GM23248 (cell line): ENCODE measurements at regions not wholly inside any gene's neighbourhood (a gene's known extent, or its start where the extent isn't known, plus 50 kb on each side); places are given as distances from the start of the nearest gene placed in this dataset.

Experiments
- DNase-seq: peaks from one replicate; pipeline ENCODE4 v3.0.0-alpha.2; 2015
- H2AFZ ChIP-seq: fragments of 200-600 bp; sonication (generic); 2 replicates; pipeline ENCODE4 v1.6.1; 2016; ENCODE audit warnings: antibody characterized with exemption
- H3F3A ChIP-seq: fragments of 200-600 bp; sonication (generic); 2 replicates; pipeline ENCODE4 v1.6.1; 2016; ENCODE audit warnings: mild to moderate bottlenecking, antibody characterized with exemption, mixed run types; ENCODE audit not compliant: insufficient read depth
- H3K27ac ChIP-seq: fragments of 200-600 bp; sonication (generic); 2 replicates; pipeline ENCODE4 v1.5.1; 2016; ENCODE audit warnings: mild to moderate bottlenecking
- H3K27me3 ChIP-seq: fragments of 200-600 bp; sonication (generic); replicated peaks from 2 replicates; pipeline ENCODE4 v1.6.1; 2016; ENCODE audit warnings: mild to moderate bottlenecking; ENCODE audit not compliant: insufficient read depth
- H3K36me3 ChIP-seq: fragments of 200-600 bp; sonication (generic); 2 replicates; pipeline ENCODE4 v1.6.1; 2016; ENCODE audit warnings: low read depth, mild to moderate bottlenecking
- H3K4me1 ChIP-seq: fragments of 200-600 bp; sonication (generic); 2 replicates; pipeline ENCODE4 v1.6.1; 2016; ENCODE audit warnings: mild to moderate bottlenecking; ENCODE audit not compliant: insufficient read depth
- H3K4me2 ChIP-seq: fragments of 200-600 bp; sonication (generic); one replicate; pipeline ENCODE4 v1.6.1; 2016; ENCODE audit warnings: mild to moderate bottlenecking; ENCODE audit not compliant: unreplicated experiment
- H3K4me3 ChIP-seq: fragments of 200-600 bp; sonication (generic); 2 replicates; pipeline ENCODE4 v1.5.1; 2016; ENCODE audit warnings: mild to moderate bottlenecking
- H3K79me2 ChIP-seq: fragments of 200-600 bp; sonication (generic); 2 replicates; pipeline ENCODE4 v1.6.1; 2016; ENCODE audit warnings: mild to moderate bottlenecking; ENCODE audit not compliant: insufficient read depth
- H3K9ac ChIP-seq: fragments of 200-600 bp; sonication (generic); 2 replicates; pipeline ENCODE4 v1.6.1; 2016; ENCODE audit warnings: mild to moderate bottlenecking
- H3K9me2 ChIP-seq: fragments of 200-600 bp; sonication (generic); 2 replicates; pipeline ENCODE4 v1.6.1; 2016; ENCODE audit warnings: mixed run types, mild to moderate bottlenecking, moderate library complexity; ENCODE audit not compliant: insufficient read depth
- H3K9me3 ChIP-seq: fragments of 200-600 bp; sonication (generic); one replicate; pipeline ENCODE4 v1.6.1; 2017; ENCODE audit warnings: low read depth
- H4K20me1 ChIP-seq: fragments of 200-600 bp; sonication (generic); 2 replicates; pipeline ENCODE4 v1.6.0; 2016; ENCODE audit not compliant: insufficient read depth
- EZH2 ChIP-seq: fragments of 200-600 bp; sonication (generic); IDR thresholded peaks from 2 replicates; pipeline ENCODE4 v1.6.1; 2018; ENCODE audit warnings: antibody characterized with exemption, mild to moderate bottlenecking; ENCODE audit not compliant: insufficient read depth, poor library complexity, severe bottlenecking
- EZH2phosphoT487 ChIP-seq: fragments of 200-600 bp; sonication (generic); IDR thresholded peaks from 2 replicates; pipeline ENCODE4 v1.6.1; 2018; ENCODE audit warnings: antibody characterized with exemption, moderate library complexity, mild to moderate bottlenecking, low read depth; ENCODE audit not compliant: insufficient read depth
- WGBS, 2 experiments: methylation state at CpG; one replicate each; pipeline ENCODE4 v1.1.6; 2015 to 2017; ENCODE audit warnings: low lambda C conversion rate in 2 of 2, low coverage in 1 of 2; ENCODE audit errors: missing lambda C conversion rate in 2 of 2; 5-methylcytosine and 5-hydroxymethylcytosine counted together
- in situ Hi-C: fragments of 300-500 bp; cut with MboI; formaldehyde crosslinking; loops from 2 replicates; pipeline ENCODE4 v1.15.0; 2020

DNA sequence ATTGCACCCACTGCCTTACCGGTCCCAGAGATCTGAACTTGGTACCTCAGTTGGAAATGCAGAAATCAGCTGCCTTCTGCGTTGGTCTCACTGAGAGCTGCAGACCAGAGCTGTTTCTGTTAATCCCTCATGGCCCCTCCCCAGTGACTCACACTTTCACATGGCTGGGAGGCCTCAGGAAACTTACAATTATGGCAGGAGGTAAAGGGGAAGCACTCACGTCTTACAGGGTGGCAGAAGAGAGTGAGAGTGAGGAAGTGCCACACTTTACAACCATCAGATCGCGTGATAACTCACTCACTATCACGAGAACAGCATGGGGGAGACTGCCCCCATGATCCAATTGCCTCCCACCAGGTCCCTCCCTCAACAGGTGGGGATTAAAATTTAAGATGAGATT is 648.5 kb downstream of the MTRR start:
- Histone ChIP-seq H3F3A (no peaks in the 10 kb centered on the region), H3K9me2 (no peaks in the 10 kb centered on the region), H3K27ac (no peak overlapping the region), H4K20me1 (no peaks in the 10 kb centered on the region), H3K4me1 (no peaks in the 10 kb centered on the region), H3K4me3 (no peak overlapping the region), H3K4me2 (no peak overlapping the region), H3K79me2 (no peaks in the 10 kb centered on the region), H3K9ac (no peak overlapping the region), H3K36me3 (no peaks in the 10 kb centered on the region), H3K27me3 (no peaks in the 10 kb centered on the region), H3K9me3 (no peaks in the 10 kb centered on the region), H2AFZ (no peak overlapping the region)
- WGBS, 2 experiments = 46% methylated on average over 6 of the region's 6 CpGs
- in situ Hi-C loops = no loop called here
- no peak for TF ChIP-seq EZH2
- DNase-seq = peak; percentile 5

DNA sequence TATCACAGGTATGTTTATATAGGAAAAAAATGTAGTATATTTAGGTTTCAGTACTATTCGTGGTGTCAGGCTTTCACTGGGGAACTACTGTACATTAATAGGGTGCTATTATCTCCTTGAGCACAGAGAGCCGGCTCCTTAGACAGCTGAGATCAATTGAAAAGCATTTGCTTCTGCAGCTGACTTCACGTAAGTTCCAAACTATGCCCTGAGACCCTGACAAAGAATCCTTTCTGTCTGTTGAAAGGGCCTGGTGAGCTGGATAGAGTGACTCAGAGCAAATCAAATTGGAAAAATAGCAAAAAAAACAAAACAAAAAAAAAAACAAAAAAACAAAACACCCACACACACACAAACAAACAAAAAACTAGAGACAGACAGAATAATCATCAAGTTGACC is 652.0 kb downstream of the MTRR start:
- H3K79me2 ChIP-seq = no peaks in the 10 kb centered on the region

DNA sequence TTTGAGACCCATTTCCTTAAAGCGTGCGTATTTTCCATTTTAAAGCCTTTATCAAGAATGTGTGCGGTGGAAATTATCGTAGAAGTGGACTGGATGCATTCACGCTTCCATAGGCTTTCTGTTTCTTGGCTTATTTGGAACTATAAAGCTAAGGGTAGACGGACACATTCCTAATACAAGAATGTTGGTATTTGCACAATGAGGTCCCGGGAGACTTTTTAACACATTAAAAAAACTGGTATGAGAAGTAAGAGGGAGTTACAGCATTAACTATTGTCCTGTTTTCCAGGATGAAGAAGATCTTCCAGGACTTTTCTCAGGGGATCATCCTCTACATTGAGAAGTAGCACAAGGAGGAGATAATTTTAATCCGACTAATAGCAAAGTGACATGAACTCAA is 653.0 kb downstream of the MTRR start:
- Histone ChIP-seq H3K9ac (no peak overlapping the region), H3K27me3 (no peaks in the 10 kb centered on the region), H3K9me2 (no peaks in the 10 kb centered on the region), H4K20me1 (no peaks in the 10 kb centered on the region), H3K4me1 (no peaks in the 10 kb centered on the region), H2AFZ (no peak overlapping the region), H3K79me2 (no peaks in the 10 kb centered on the region), H3K36me3 (no peaks in the 10 kb centered on the region), H3K4me2 (no peak overlapping the region), H3K9me3 (no peaks in the 10 kb centered on the region), H3K4me3 (no peak overlapping the region), H3F3A (no peaks in the 10 kb centered on the region), H3K27ac (no peak overlapping the region)
- no peak for DNase-seq
- in situ Hi-C loops = no loop called here
- TF ChIP-seq EZH2phosphoT487 (no peak), EZH2 (no peak)
- WGBS, 2 experiments = 69 to 75% methylated on average over 8 of the region's 8 CpGs

More for the DNA sequence above, 652.0 kb downstream of the MTRR start:
- TF ChIP-seq EZH2 (no peak), EZH2phosphoT487 (no peak)
- Histone ChIP-seq H3K4me3 (no peak overlapping the region), H3K36me3 (no peaks in the 10 kb centered on the region), H2AFZ (no peak overlapping the region), H4K20me1 (no peaks in the 10 kb centered on the region), H3K4me1 (no peaks in the 10 kb centered on the region), H3K9me2 (no peaks in the 10 kb centered on the region), H3K9ac (no peak overlapping the region), H3K27me3 (no peaks in the 10 kb centered on the region), H3F3A (no peaks in the 10 kb centered on the region), H3K27ac (no peak overlapping the region), H3K4me2 (no peak overlapping the region), H3K9me3 (no peaks in the 10 kb centered on the region)
- no peak for DNase-seq
- 40 to 49% methylated on average over 3 of the region's 3 CpGs for WGBS, 2 experiments
- in situ Hi-C loops = no loop called here

DNA sequence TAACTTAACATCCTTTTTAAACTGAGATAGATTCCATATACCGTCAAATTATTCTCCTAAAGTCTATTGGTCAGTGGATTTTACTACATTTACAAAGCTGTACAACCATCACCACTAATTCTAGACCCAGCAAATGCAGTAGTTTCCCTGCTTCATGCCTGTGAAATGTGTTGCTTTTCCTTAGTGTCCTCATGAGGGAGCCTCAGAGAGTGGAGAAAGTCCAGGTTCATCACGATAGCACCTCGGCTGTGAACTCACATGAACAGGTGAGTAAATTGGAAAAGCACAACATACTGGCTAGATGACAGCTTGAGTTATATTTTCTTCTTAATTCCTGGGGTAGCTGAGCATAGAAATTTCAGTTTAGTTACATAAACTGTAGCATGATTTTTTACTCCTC is 653.7 kb downstream of the MTRR start:
- H3K9me2 ChIP-seq = no peaks in the 10 kb centered on the region
- H3K4me3 ChIP-seq = no peak overlapping the region
- no peaks in the 10 kb centered on the region for H3K36me3 ChIP-seq
- no peak for TF ChIP-seq EZH2
- TF ChIP-seq EZH2phosphoT487 = no peak
- no peaks in the 10 kb centered on the region for H3K4me1 ChIP-seq
- DNase-seq = no peak
- no peaks in the 10 kb centered on the region for H3F3A ChIP-seq
- H3K79me2 ChIP-seq = no peaks in the 10 kb centered on the region
- in situ Hi-C loops = no loop called here
- no peaks in the 10 kb centered on the region for H3K9me3 ChIP-seq
- no peaks in the 10 kb centered on the region for H3K27me3 ChIP-seq
- H3K4me2 ChIP-seq = no peak overlapping the region
- H4K20me1 ChIP-seq = no peaks in the 10 kb centered on the region
- H3K27ac ChIP-seq = no peak overlapping the region
- H3K9ac ChIP-seq = no peak overlapping the region
- WGBS, 2 experiments = 33 to 44% methylated on average over 3 of the region's 3 CpGs
- H2AFZ ChIP-seq = no peak overlapping the region

DNA sequence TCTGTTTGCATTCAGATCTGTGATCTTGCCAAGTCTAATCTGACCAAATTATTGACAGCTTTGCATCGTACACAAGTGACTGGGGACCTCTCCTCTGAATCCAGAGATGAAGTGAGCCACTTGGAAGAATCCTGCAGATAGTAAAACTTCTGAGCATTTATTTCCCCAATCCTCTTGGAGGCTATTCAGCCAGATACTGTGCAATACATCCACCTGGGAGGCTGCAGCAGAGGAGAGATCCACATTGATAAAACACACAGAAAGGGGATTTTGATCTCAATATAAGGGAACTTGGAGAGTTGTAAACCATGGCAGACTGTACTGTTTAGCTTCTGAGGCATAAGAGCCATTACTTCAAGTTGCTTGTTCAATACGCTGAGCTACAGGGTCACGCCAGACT is 654.6 kb downstream of the MTRR start:
- no peak overlapping the region for H2AFZ ChIP-seq
- no peaks in the 10 kb centered on the region for H3K79me2 ChIP-seq
- no peaks in the 10 kb centered on the region for H3K4me1 ChIP-seq
- H3K27ac ChIP-seq = no peak overlapping the region
- no peaks in the 10 kb centered on the region for H3K36me3 ChIP-seq
- H3F3A ChIP-seq = no peaks in the 10 kb centered on the region
- WGBS, 2 experiments = 51 to 59% methylated on average over 3 of the region's 3 CpGs
- H3K9me3 ChIP-seq = no peaks in the 10 kb centered on the region
- no peak overlapping the region for H3K9ac ChIP-seq
- H3K27me3 ChIP-seq = no peaks in the 10 kb centered on the region
- no peak overlapping the region for H3K4me2 ChIP-seq
- in situ Hi-C loops = no loop called here
- no peak overlapping the region for H3K4me3 ChIP-seq
- H3K9me2 ChIP-seq = no peaks in the 10 kb centered on the region
- no peaks in the 10 kb centered on the region for H4K20me1 ChIP-seq
- DNase-seq = no peak
- TF ChIP-seq EZH2phosphoT487 = no peak
- no peak for TF ChIP-seq EZH2
